ENCODE measurements at regions not wholly inside any gene's neighbourhood (a gene's known extent, or its start where the extent isn't known, plus 50 kb on each side); places are given as distances from the start of the nearest gene placed in this dataset.

DNA sequence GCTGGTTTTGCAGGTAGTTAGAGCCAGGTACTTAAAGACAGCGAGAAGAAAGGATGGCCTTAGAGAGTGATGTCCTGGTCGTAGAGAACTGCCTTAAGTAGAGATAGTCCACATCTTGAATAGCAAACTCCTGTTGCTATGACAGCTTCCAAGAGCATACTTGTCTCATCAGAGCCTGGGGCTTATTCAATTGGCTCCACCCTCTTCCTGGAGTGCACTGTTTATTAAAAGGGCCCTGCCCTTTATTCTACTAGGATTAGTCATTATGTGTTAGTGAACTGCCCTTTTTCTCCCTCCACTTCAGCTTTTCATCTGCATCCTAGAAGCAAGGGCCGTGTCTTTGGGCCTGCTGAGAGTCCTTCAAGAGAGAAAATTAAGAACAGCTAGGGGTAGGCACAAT lies 94.5 kb upstream of the EOLA2 start:
- Histone ChIP-seq H3K9me3 (no peaks in the 10 kb centered on the region), H3K4me3 (no peak overlapping the region), H3K27ac (no peak overlapping the region), H3K4me1 (no peaks in the 10 kb centered on the region), H3K36me3 (no peaks in the 10 kb centered on the region), H3K27me3 (no peaks in the 10 kb centered on the region)
- in situ Hi-C loops (cut with MboI; ENCODE audit: low sequenced_read_pairs in 4 of 4) (no loop called here), intact Hi-C loops (cut with DNase I; ENCODE audit: low total_unique reads) (no loop called here)
- ATAC-seq (no peak), DNase-seq (no peak)
- TF ChIP-seq POLR2A (IDR thresholded peaks at IDR 0.05) = no peak
- TF ChIP-seq, protein P1, sequence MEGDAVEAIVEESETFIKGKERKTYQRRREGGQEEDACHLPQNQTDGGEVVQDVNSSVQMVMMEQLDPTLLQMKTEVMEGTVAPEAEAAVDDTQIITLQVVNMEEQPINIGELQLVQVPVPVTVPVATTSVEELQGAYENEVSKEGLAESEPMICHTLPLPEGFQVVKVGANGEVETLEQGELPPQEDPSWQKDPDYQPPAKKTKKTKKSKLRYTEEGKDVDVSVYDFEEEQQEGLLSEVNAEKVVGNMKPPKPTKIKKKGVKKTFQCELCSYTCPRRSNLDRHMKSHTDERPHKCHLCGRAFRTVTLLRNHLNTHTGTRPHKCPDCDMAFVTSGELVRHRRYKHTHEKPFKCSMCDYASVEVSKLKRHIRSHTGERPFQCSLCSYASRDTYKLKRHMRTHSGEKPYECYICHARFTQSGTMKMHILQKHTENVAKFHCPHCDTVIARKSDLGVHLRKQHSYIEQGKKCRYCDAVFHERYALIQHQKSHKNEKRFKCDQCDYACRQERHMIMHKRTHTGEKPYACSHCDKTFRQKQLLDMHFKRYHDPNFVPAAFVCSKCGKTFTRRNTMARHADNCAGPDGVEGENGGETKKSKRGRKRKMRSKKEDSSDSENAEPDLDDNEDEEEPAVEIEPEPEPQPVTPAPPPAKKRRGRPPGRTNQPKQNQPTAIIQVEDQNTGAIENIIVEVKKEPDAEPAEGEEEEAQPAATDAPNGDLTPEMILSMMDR (IDR thresholded peaks at IDR 0.05 in 4 of 5, conservative IDR thresholded peaks at IDR 0.05 in 1 of 5) = no peak

DNA sequence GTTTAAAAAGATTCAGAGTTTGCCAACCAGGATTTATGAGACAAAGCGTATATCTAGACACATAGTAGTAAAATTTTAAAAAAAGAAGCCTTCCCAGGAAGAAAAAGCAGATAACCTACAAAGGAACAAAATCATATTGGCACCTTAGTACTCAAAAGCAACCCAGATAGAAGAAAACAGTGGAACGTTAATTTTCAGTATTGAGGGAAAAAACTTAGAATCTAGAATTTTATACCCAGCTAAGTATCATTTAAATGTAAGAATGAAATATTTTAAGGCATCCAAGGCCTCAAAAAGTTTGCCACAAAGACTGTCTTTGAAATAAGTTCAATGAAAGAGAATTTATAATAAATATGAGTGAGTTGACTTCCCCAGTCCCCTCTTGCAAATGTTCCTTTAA lies 96.5 kb upstream of the EOLA2 start:
- Histone ChIP-seq H3K27ac (no peak overlapping the region), H3K9me3 (no peaks in the 10 kb centered on the region), H3K4me3 (no peak overlapping the region), H3K4me1 (no peaks in the 10 kb centered on the region), H3K36me3 (no peaks in the 10 kb centered on the region), H3K27me3 (no peaks in the 10 kb centered on the region)
- in situ Hi-C loops (cut with MboI; ENCODE audit: low sequenced_read_pairs in 4 of 4) = no loop called here
- DNase-seq = no peak
- intact Hi-C loops (cut with DNase I; ENCODE audit: low total_unique reads) = no loop called here
- no peak for ATAC-seq
- TF ChIP-seq, protein P1 (IDR thresholded peaks at IDR 0.05 in 4 of 5, conservative IDR thresholded peaks at IDR 0.05 in 1 of 5) = no peak
- TF ChIP-seq POLR2A (IDR thresholded peaks at IDR 0.05) = no peak

DNA sequence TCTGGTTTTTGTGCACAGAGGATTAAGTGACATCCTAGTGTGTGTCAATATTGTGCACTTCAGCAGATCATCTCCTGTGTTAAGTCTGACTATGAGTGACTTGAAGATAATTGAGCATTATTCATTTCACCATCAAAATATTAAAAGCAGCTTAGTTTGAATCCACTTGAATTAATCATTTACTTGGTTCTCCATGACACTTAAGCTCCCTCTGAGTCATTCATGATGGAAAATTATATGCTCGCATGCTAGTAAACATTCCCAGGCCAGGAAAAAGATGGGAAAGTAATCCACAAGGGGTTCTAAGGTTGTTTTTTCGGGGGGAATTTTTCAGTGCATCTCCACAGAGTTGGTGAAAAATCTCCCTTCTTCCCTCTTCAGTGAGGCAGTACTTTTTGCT lies 97.2 kb upstream of the EOLA2 start:
- in situ Hi-C loops (cut with MboI; ENCODE audit: low sequenced_read_pairs in 4 of 4) = no loop called here
- Histone ChIP-seq H3K4me1 (no peaks in the 10 kb centered on the region), H3K27me3 (no peaks in the 10 kb centered on the region), H3K36me3 (no peaks in the 10 kb centered on the region), H3K4me3 (no peak overlapping the region), H3K27ac (no peak overlapping the region), H3K9me3 (no peaks in the 10 kb centered on the region)
- intact Hi-C loops (cut with DNase I; ENCODE audit: low total_unique reads) = no loop called here
- TF ChIP-seq, protein P1 (IDR thresholded peaks at IDR 0.05 in 4 of 5, conservative IDR thresholded peaks at IDR 0.05 in 1 of 5) = no peak
- TF ChIP-seq POLR2A (IDR thresholded peaks at IDR 0.05) = no peak
- DNase-seq (no peak), ATAC-seq (no peak)

DNA sequence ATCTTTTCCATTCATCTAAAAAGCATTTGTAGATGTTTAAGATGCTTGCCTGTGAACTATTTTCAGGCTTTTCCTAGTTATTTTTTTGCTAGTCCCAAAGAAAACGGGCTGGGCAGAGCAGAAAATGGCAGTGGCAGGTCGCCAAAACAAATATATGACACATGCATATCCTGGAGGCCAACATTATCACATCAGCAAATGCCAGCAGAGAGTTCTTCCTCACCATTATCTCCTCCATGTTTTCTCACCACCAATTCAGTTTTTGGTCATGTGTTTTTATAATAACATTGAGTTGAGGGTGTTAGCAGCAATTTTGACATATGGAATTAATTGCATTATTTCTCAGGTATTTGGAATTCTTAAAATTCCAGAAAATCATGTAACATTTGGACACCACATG lies 97.9 kb upstream of the EOLA2 start:
- Histone ChIP-seq H3K27ac (no peak overlapping the region), H3K9me3 (no peaks in the 10 kb centered on the region), H3K4me1 (no peaks in the 10 kb centered on the region), H3K4me3 (no peak overlapping the region), H3K27me3 (no peaks in the 10 kb centered on the region), H3K36me3 (no peaks in the 10 kb centered on the region)
- ATAC-seq (no peak), DNase-seq (no peak)
- intact Hi-C loops (cut with DNase I; ENCODE audit: low total_unique reads) (no loop called here), in situ Hi-C loops (cut with MboI; ENCODE audit: low sequenced_read_pairs in 4 of 4) (no loop called here)
- TF ChIP-seq, protein P1 (IDR thresholded peaks at IDR 0.05 in 4 of 5, conservative IDR thresholded peaks at IDR 0.05 in 1 of 5) = no peak
- TF ChIP-seq POLR2A (IDR thresholded peaks at IDR 0.05) = no peak

DNA sequence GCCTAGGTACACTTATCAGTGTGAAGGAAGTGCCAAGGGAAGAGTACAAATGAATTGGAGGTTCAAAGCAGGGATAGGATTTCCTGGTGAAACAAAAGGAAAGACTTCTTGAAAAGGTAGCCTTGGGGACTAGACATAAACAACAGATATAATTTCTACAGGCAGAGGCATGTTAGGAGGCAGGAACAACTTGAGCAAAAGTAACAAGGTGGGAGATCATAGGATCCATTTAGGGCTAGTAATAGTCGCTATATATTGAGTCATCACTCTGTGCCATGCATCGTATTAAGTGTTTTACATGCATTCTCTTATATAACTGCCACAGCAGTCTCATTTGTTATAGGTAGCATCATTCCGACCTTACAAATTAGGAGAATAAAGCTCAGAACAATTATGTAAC lies 98.3 kb upstream of the EOLA2 start:
- no peaks in the 10 kb centered on the region for H3K4me1 ChIP-seq
- intact Hi-C loops (cut with DNase I; ENCODE audit: low total_unique reads) = no loop called here
- in situ Hi-C loops (cut with MboI; ENCODE audit: low sequenced_read_pairs in 4 of 4) = no loop called here
- no peak for DNase-seq
- H3K9me3 ChIP-seq = no peaks in the 10 kb centered on the region
- H3K4me3 ChIP-seq = no peak overlapping the region
- H3K27ac ChIP-seq = no peak overlapping the region
- TF ChIP-seq, protein P1 (IDR thresholded peaks at IDR 0.05 in 4 of 5, conservative IDR thresholded peaks at IDR 0.05 in 1 of 5) = no peak
- no peak for TF ChIP-seq POLR2A (IDR thresholded peaks at IDR 0.05)
- ATAC-seq = no peak
- H3K27me3 ChIP-seq = no peaks in the 10 kb centered on the region
- no peaks in the 10 kb centered on the region for H3K36me3 ChIP-seq

All from gastrocnemius medialis (tissue), 4 donors.